ENCODE measurements at regions not wholly inside any gene's neighbourhood (a gene's known extent, or its start where the extent isn't known, plus 50 kb on each side); places are given as distances from the start of the nearest gene placed in this dataset.

GRCh38 chr10:43940898-43941837 is 292.5 kb upstream of the ZNF32 start:
- Histone ChIP-seq H3K4me1 (ENCODE audit: control insufficient read depth in 2 of 2, insufficient read depth in 2 of 2, low read length in 1 of 2) (peaks cover 0 to 2% of the 10 kb centered on the region in 2 donors), H3K9me3 (ENCODE audit: control insufficient read depth in 2 of 2, insufficient read depth in 1 of 2, low read depth in 1 of 2, low read length in 1 of 2) (no peaks in the 10 kb centered on the region), H3K27me3 (ENCODE audit: control insufficient read depth in 1 of 2, insufficient read depth in 2 of 2, low read length in 2 of 2) (no peaks in the 10 kb centered on the region), H3K36me3 (ENCODE audit: control insufficient read depth in 2 of 2, insufficient read depth in 2 of 2, low read length in 1 of 2) (no peaks in the 10 kb centered on the region), H3K4me3 (ENCODE audit: low read depth in 1 of 2, low read length in 2 of 2) (no peak overlapping the region), H3K27ac (ENCODE audit: low read depth in 2 of 2, low read length in 1 of 2) (no peak overlapping the region)
- 56 to 59% methylated on average over 4 of the region's 4 CpGs for WGBS, 2 donors

GRCh38 chr10:43939939-43940820 is 291.5 kb upstream of the ZNF32 start:
- H3K36me3 ChIP-seq (ENCODE audit: control insufficient read depth in 2 of 2, insufficient read depth in 2 of 2, low read length in 1 of 2), result no peaks in the 10 kb centered on the region
- H3K4me1 ChIP-seq (ENCODE audit: control insufficient read depth in 2 of 2, insufficient read depth in 2 of 2, low read length in 1 of 2), result peaks cover 0 to 2% of the 10 kb centered on the region in 2 donors
- WGBS, 2 donors, result 62 to 72% methylated on average over 10 of the region's 10 CpGs
- no peak overlapping the region for H3K27ac ChIP-seq (ENCODE audit: low read depth in 2 of 2, low read length in 1 of 2)
- no peak overlapping the region for H3K4me3 ChIP-seq (ENCODE audit: low read depth in 1 of 2, low read length in 2 of 2)
- no peaks in the 10 kb centered on the region for H3K9me3 ChIP-seq (ENCODE audit: control insufficient read depth in 2 of 2, insufficient read depth in 1 of 2, low read depth in 1 of 2, low read length in 1 of 2)
- H3K27me3 ChIP-seq (ENCODE audit: control insufficient read depth in 1 of 2, insufficient read depth in 2 of 2, low read length in 2 of 2), result no peaks in the 10 kb centered on the region

GRCh38 chr10:43939389-43939938 is 290.8 kb upstream of the ZNF32 start:
- peaks cover 0 to 2% of the 10 kb centered on the region in 2 donors for H3K4me1 ChIP-seq (ENCODE audit: control insufficient read depth in 2 of 2, insufficient read depth in 2 of 2, low read length in 1 of 2)
- no peak overlapping the region for H3K4me3 ChIP-seq (ENCODE audit: low read depth in 1 of 2, low read length in 2 of 2)
- WGBS, 2 donors, result 75 to 76% methylated on average over 6 of the region's 6 CpGs
- no peaks in the 10 kb centered on the region for H3K36me3 ChIP-seq (ENCODE audit: control insufficient read depth in 2 of 2, insufficient read depth in 2 of 2, low read length in 1 of 2)
- no peaks in the 10 kb centered on the region for H3K9me3 ChIP-seq (ENCODE audit: control insufficient read depth in 2 of 2, insufficient read depth in 1 of 2, low read depth in 1 of 2, low read length in 1 of 2)
- H3K27ac ChIP-seq (ENCODE audit: low read depth in 2 of 2, low read length in 1 of 2), result no peak overlapping the region
- H3K27me3 ChIP-seq (ENCODE audit: control insufficient read depth in 1 of 2, insufficient read depth in 2 of 2, low read length in 2 of 2), result no peaks in the 10 kb centered on the region

GRCh38 chr10:43938810-43939209 is 290.1 kb upstream of the ZNF32 start:
- H3K27me3 ChIP-seq (ENCODE audit: control insufficient read depth in 1 of 2, insufficient read depth in 2 of 2, low read length in 2 of 2), result no peaks in the 10 kb centered on the region
- H3K4me3 ChIP-seq (ENCODE audit: low read depth in 1 of 2, low read length in 2 of 2), result no peak overlapping the region
- 79 to 82% methylated on average over 8 of the region's 8 CpGs for WGBS, 2 donors
- H3K9me3 ChIP-seq (ENCODE audit: control insufficient read depth in 2 of 2, insufficient read depth in 1 of 2, low read depth in 1 of 2, low read length in 1 of 2), result no peaks in the 10 kb centered on the region
- no peaks in the 10 kb centered on the region for H3K36me3 ChIP-seq (ENCODE audit: control insufficient read depth in 2 of 2, insufficient read depth in 2 of 2, low read length in 1 of 2)
- H3K27ac ChIP-seq (ENCODE audit: low read depth in 2 of 2, low read length in 1 of 2), result no peak overlapping the region
- peaks cover 0 to 2% of the 10 kb centered on the region in 2 donors for H3K4me1 ChIP-seq (ENCODE audit: control insufficient read depth in 2 of 2, insufficient read depth in 2 of 2, low read length in 1 of 2)

GRCh38 chr10:43931308-43931930 is 282.7 kb upstream of the ZNF32 start:
- Histone ChIP-seq H3K27me3 (ENCODE audit: control insufficient read depth in 1 of 2, insufficient read depth in 2 of 2, low read length in 2 of 2) (no peaks in the 10 kb centered on the region), H3K36me3 (ENCODE audit: control insufficient read depth in 2 of 2, insufficient read depth in 2 of 2, low read length in 1 of 2) (no peaks in the 10 kb centered on the region), H3K9me3 (ENCODE audit: control insufficient read depth in 2 of 2, insufficient read depth in 1 of 2, low read depth in 1 of 2, low read length in 1 of 2) (no peaks in the 10 kb centered on the region), H3K27ac (ENCODE audit: low read depth in 2 of 2, low read length in 1 of 2) (no peak overlapping the region), H3K4me3 (ENCODE audit: low read depth in 1 of 2, low read length in 2 of 2) (no peak overlapping the region), H3K4me1 (ENCODE audit: control insufficient read depth in 2 of 2, insufficient read depth in 2 of 2, low read length in 1 of 2) (no peaks in the 10 kb centered on the region)
- WGBS, 2 donors, result 84 to 88% methylated on average over 4 of the region's 4 CpGs

GRCh38 chr10:43930777-43931176 is 282.1 kb upstream of the ZNF32 start:
- no peaks in the 10 kb centered on the region for H3K27me3 ChIP-seq (ENCODE audit: control insufficient read depth in 1 of 2, insufficient read depth in 2 of 2, low read length in 2 of 2)
- WGBS, 2 donors, result 84 to 94% methylated on average over 5 of the region's 5 CpGs
- H3K4me3 ChIP-seq (ENCODE audit: low read depth in 1 of 2, low read length in 2 of 2), result no peak overlapping the region
- H3K27ac ChIP-seq (ENCODE audit: low read depth in 2 of 2, low read length in 1 of 2), result no peak overlapping the region
- no peaks in the 10 kb centered on the region for H3K36me3 ChIP-seq (ENCODE audit: control insufficient read depth in 2 of 2, insufficient read depth in 2 of 2, low read length in 1 of 2)
- no peaks in the 10 kb centered on the region for H3K4me1 ChIP-seq (ENCODE audit: control insufficient read depth in 2 of 2, insufficient read depth in 2 of 2, low read length in 1 of 2)
- no peaks in the 10 kb centered on the region for H3K9me3 ChIP-seq (ENCODE audit: control insufficient read depth in 2 of 2, insufficient read depth in 1 of 2, low read depth in 1 of 2, low read length in 1 of 2)

- H3K4me1 ChIP-seq (ENCODE audit: control insufficient read depth in 2 of 2, insufficient read depth in 2 of 2, low read length in 1 of 2), result no peaks in the 10 kb centered on the region
- WGBS, 2 donors, result 87% methylated on average over 3 of the region's 3 CpGs
- no peak overlapping the region for H3K4me3 ChIP-seq (ENCODE audit: low read depth in 1 of 2, low read length in 2 of 2)
- H3K36me3 ChIP-seq (ENCODE audit: control insufficient read depth in 2 of 2, insufficient read depth in 2 of 2, low read length in 1 of 2), result no peaks in the 10 kb centered on the region
- no peak overlapping the region for H3K27ac ChIP-seq (ENCODE audit: low read depth in 2 of 2, low read length in 1 of 2)
- no peaks in the 10 kb centered on the region for H3K27me3 ChIP-seq (ENCODE audit: control insufficient read depth in 1 of 2, insufficient read depth in 2 of 2, low read length in 2 of 2)
- no peaks in the 10 kb centered on the region for H3K9me3 ChIP-seq (ENCODE audit: control insufficient read depth in 2 of 2, insufficient read depth in 1 of 2, low read depth in 1 of 2, low read length in 1 of 2)
Measured at GRCh38 chr10:43930243-43930642, 281.6 kb upstream of the ZNF32 start.

- WGBS, 2 donors, result 90 to 91% methylated on average over 6 of the region's 6 CpGs
- H3K27me3 ChIP-seq (ENCODE audit: control insufficient read depth in 1 of 2, insufficient read depth in 2 of 2, low read length in 2 of 2), result no peaks in the 10 kb centered on the region
- no peaks in the 10 kb centered on the region for H3K9me3 ChIP-seq (ENCODE audit: control insufficient read depth in 2 of 2, insufficient read depth in 1 of 2, low read depth in 1 of 2, low read length in 1 of 2)
- no peaks in the 10 kb centered on the region for H3K4me1 ChIP-seq (ENCODE audit: control insufficient read depth in 2 of 2, insufficient read depth in 2 of 2, low read length in 1 of 2)
- H3K4me3 ChIP-seq (ENCODE audit: low read depth in 1 of 2, low read length in 2 of 2), result no peak overlapping the region
- no peaks in the 10 kb centered on the region for H3K36me3 ChIP-seq (ENCODE audit: control insufficient read depth in 2 of 2, insufficient read depth in 2 of 2, low read length in 1 of 2)
- H3K27ac ChIP-seq (ENCODE audit: low read depth in 2 of 2, low read length in 1 of 2), result no peak overlapping the region
Measured at GRCh38 chr10:43929122-43929521, 280.4 kb upstream of the ZNF32 start.

- no peaks in the 10 kb centered on the region for H3K27me3 ChIP-seq (ENCODE audit: control insufficient read depth in 1 of 2, insufficient read depth in 2 of 2, low read length in 2 of 2)
- no peaks in the 10 kb centered on the region for H3K9me3 ChIP-seq (ENCODE audit: control insufficient read depth in 2 of 2, insufficient read depth in 1 of 2, low read depth in 1 of 2, low read length in 1 of 2)
- no peaks in the 10 kb centered on the region for H3K36me3 ChIP-seq (ENCODE audit: control insufficient read depth in 2 of 2, insufficient read depth in 2 of 2, low read length in 1 of 2)
- 76 to 80% methylated on average over 7 of the region's 7 CpGs for WGBS, 2 donors
- H3K27ac ChIP-seq (ENCODE audit: low read depth in 2 of 2, low read length in 1 of 2), result no peak overlapping the region
- H3K4me3 ChIP-seq (ENCODE audit: low read depth in 1 of 2, low read length in 2 of 2), result no peak overlapping the region
- no peaks in the 10 kb centered on the region for H3K4me1 ChIP-seq (ENCODE audit: control insufficient read depth in 2 of 2, insufficient read depth in 2 of 2, low read length in 1 of 2)
Measured at GRCh38 chr10:43928425-43928968, 279.8 kb upstream of the ZNF32 start.
